Activated naive CD4-positive, alpha-beta T cell treated with anti-CD3 and anti-CD28 coated beads, Interleukin-2, amount 50 U/mL, for 24 hours (primary cell): ENCODE measurements at regions not wholly inside any gene's neighbourhood (a gene's known extent, or its start where the extent isn't known, plus 50 kb on each side); places are given as distances from the start of the nearest gene placed in this dataset.
"Not testable (repeated sequence)": the region's sequence is repeated elsewhere in the genome, so short reads cannot be mapped to it uniquely, and the experiment has no call there.

Experiments
- H3K27ac Mint-ChIP-seq: one replicate; pipeline ENCODE4 v1.8.0; 2021; ENCODE audit warnings: mild to moderate bottlenecking, mixed read lengths
- H3K27me3 Mint-ChIP-seq: one replicate; pipeline ENCODE4 v1.8.0; 2021; ENCODE audit warnings: mixed read lengths
- H3K36me3 Mint-ChIP-seq: one replicate; pipeline ENCODE4 v1.8.0; 2021; ENCODE audit warnings: mixed read lengths
- H3K4me1 Mint-ChIP-seq: one replicate; pipeline ENCODE4 v1.8.0; 2021; ENCODE audit warnings: mixed read lengths
- H3K4me3 Mint-ChIP-seq: one replicate; pipeline ENCODE4 v1.8.0; 2021; ENCODE audit warnings: mild to moderate bottlenecking, mixed read lengths
- H3K9me3 Mint-ChIP-seq: one replicate; pipeline ENCODE4 v1.8.0; 2021; ENCODE audit warnings: mixed read lengths

DNA sequence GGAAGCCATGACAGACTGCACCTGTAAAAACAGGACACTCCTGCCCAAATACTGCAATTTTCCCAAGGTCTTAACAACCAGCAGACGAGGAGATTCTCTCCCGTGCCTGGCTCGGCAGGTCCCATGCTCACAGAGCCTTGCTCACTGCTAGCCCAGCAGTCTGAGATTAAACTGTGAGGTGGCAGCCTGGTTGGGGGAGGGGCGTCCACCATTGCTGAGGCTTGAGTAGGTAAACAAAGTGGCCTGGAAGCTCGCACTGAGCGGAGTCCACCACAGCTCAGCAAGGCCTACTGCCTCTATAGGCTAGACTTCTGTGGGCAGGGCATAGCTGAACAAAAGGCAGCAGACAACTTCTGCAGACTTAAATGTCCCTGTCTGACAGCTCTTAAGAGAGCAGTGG lies 80.3 kb downstream of the ANXA5 start:
- not testable (repeated sequence) for H3K27me3 Mint-ChIP-seq, H3K27ac Mint-ChIP-seq, H3K9me3 Mint-ChIP-seq, H3K36me3 Mint-ChIP-seq, H3K4me1 Mint-ChIP-seq, H3K4me3 Mint-ChIP-seq

DNA sequence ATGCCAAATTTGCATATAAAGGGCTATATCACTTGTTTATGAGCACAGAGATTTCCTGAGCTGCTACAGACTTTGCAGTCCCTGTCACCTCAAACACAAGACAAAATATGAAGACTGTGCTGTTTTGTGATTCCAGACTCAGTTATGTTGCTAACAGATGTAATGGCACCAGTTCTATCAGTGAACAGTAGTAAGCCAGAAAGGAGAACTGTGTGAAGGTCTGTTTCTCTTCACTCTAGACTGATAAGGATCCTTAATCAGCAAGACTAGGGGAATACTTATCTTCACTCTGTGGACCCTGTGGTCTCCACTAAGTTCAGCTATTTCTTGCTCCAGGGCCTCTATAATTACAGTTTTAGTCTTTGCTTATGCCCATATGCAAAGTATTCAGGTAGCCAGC lies 82.7 kb downstream of the ANXA5 start:
- H3K36me3 Mint-ChIP-seq: no peaks in the 10 kb centered on the region
- peaks cover 14% of the 10 kb centered on the region for H3K27me3 Mint-ChIP-seq

GRCh38 chr4:121599049-121599448 lies 97.7 kb downstream of the ANXA5 start:
- Mint-ChIP-seq H3K4me1 (no peaks in the 10 kb centered on the region), H3K4me3 (no peak overlapping the region), H3K9me3 (no peaks in the 10 kb centered on the region), H3K27ac (no peak overlapping the region), H3K27me3 (peaks cover 7% of the 10 kb centered on the region), H3K36me3 (no peaks in the 10 kb centered on the region)

More for the DNA sequence above, 82.7 kb downstream of the ANXA5 start:
- H3K9me3 Mint-ChIP-seq: no peaks in the 10 kb centered on the region
- no peak overlapping the region for H3K27ac Mint-ChIP-seq
- no peak overlapping the region for H3K4me3 Mint-ChIP-seq
- no peaks in the 10 kb centered on the region for H3K4me1 Mint-ChIP-seq

- Mint-ChIP-seq H3K4me1 (no peaks in the 10 kb centered on the region), H3K9me3 (no peaks in the 10 kb centered on the region), H3K36me3 (no peaks in the 10 kb centered on the region), H3K4me3 (no peak overlapping the region), H3K27me3 (peaks cover 8% of the 10 kb centered on the region), H3K27ac (no peak overlapping the region)
Measured at GRCh38 chr4:121597346-121597934, 99.3 kb downstream of the ANXA5 start.

- H3K4me1 Mint-ChIP-seq: no peaks in the 10 kb centered on the region
- H3K27me3 Mint-ChIP-seq: peaks cover 12% of the 10 kb centered on the region
- no peak overlapping the region for H3K27ac Mint-ChIP-seq
- no peak overlapping the region for H3K4me3 Mint-ChIP-seq
- H3K36me3 Mint-ChIP-seq: no peaks in the 10 kb centered on the region
- no peaks in the 10 kb centered on the region for H3K9me3 Mint-ChIP-seq
Measured at GRCh38 chr4:121594796-121595526, 101.8 kb downstream of the ANXA5 start.

- Mint-ChIP-seq H3K4me1 (no peaks in the 10 kb centered on the region), H3K27ac (no peak overlapping the region), H3K36me3 (no peaks in the 10 kb centered on the region), H3K27me3 (peaks cover 16% of the 10 kb centered on the region), H3K9me3 (no peaks in the 10 kb centered on the region), H3K4me3 (no peak overlapping the region)
Measured at GRCh38 chr4:121593760-121594159, 103.0 kb downstream of the ANXA5 start.

GRCh38 chr4:121592257-121592656 lies 104.5 kb downstream of the ANXA5 start:
- not testable (repeated sequence) for H3K4me3 Mint-ChIP-seq, H3K27ac Mint-ChIP-seq, H3K9me3 Mint-ChIP-seq, H3K36me3 Mint-ChIP-seq, H3K4me1 Mint-ChIP-seq
- H3K27me3 Mint-ChIP-seq: peaks cover 18% of the 10 kb centered on the region

GRCh38 chr4:121584836-121585235 lies 111.9 kb downstream of the ANXA5 start:
- H3K27ac Mint-ChIP-seq: no peak overlapping the region
- no peak overlapping the region for H3K4me3 Mint-ChIP-seq
- H3K27me3 Mint-ChIP-seq: peaks cover 18% of the 10 kb centered on the region
- no peaks in the 10 kb centered on the region for H3K36me3 Mint-ChIP-seq
- H3K4me1 Mint-ChIP-seq: no peaks in the 10 kb centered on the region
- no peaks in the 10 kb centered on the region for H3K9me3 Mint-ChIP-seq

GRCh38 chr4:121583396-121583795 lies 113.4 kb downstream of the ANXA5 start:
- H3K27ac Mint-ChIP-seq: no peak overlapping the region
- peaks cover 14% of the 10 kb centered on the region for H3K27me3 Mint-ChIP-seq
- no peaks in the 10 kb centered on the region for H3K4me1 Mint-ChIP-seq
- H3K4me3 Mint-ChIP-seq: no peak overlapping the region
- no peaks in the 10 kb centered on the region for H3K36me3 Mint-ChIP-seq
- no peaks in the 10 kb centered on the region for H3K9me3 Mint-ChIP-seq

GRCh38 chr4:121582296-121582695 lies 114.5 kb downstream of the ANXA5 start:
- no peak overlapping the region for H3K27ac Mint-ChIP-seq
- H3K9me3 Mint-ChIP-seq: no peaks in the 10 kb centered on the region
- H3K36me3 Mint-ChIP-seq: no peaks in the 10 kb centered on the region
- H3K27me3 Mint-ChIP-seq: peaks cover 12% of the 10 kb centered on the region
- no peaks in the 10 kb centered on the region for H3K4me1 Mint-ChIP-seq
- H3K4me3 Mint-ChIP-seq: no peak overlapping the region

DNA sequence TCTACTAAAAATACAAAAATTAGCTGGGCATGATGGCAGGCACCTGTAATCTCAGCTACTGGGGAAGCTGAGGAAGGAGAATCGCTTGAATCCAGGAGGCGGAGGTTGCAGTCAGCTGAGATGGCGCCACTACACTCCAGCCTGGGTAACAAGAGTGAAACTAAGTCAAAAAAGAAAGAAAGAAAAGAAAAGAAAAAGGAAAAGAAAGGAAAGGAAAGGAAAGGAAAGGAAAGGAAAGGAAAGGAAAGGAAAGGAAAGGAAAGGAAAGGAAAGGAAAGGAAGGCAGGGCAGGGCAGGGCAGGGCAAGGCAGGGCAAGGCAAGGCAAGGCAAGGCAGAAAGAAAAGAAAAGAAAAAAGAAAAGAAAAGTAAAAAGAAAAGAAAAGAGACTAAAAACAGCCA lies 121.4 kb downstream of the ANXA5 start:
- H3K4me1 Mint-ChIP-seq, H3K27ac Mint-ChIP-seq, H3K9me3 Mint-ChIP-seq, H3K4me3 Mint-ChIP-seq, H3K36me3 Mint-ChIP-seq, H3K27me3 Mint-ChIP-seq: not testable (repeated sequence)

DNA sequence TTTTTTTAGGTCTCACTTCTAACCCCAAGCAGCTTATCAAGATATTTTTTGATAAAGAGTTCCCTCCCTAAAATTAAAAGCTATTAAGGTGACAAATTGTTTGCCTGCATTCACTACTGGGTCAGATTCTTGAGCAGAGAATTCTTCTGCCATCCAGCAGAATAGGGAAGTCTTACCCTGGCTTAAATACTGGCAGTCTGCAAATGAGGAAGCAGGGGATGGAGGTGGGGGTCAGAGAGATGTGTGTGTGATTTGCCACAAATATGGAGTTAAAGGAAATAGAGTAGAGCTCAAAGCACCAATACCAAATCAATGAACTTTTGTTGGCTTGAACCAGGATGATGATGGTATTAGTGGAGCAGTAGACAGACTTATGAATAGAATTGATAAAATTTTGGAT lies 122.2 kb downstream of the ANXA5 start:
- H3K4me1 Mint-ChIP-seq: no peaks in the 10 kb centered on the region
- no peaks in the 10 kb centered on the region for H3K9me3 Mint-ChIP-seq
- H3K4me3 Mint-ChIP-seq: no peak overlapping the region
- no peak overlapping the region for H3K27ac Mint-ChIP-seq
- H3K27me3 Mint-ChIP-seq: peaks cover 8% of the 10 kb centered on the region
- no peaks in the 10 kb centered on the region for H3K36me3 Mint-ChIP-seq

GRCh38 chr4:121567748-121568147 lies 129.0 kb downstream of the ANXA5 start:
- H3K27me3 Mint-ChIP-seq: peaks cover 15% of the 10 kb centered on the region
- no peak overlapping the region for H3K27ac Mint-ChIP-seq
- H3K4me1 Mint-ChIP-seq: no peaks in the 10 kb centered on the region
- no peak overlapping the region for H3K4me3 Mint-ChIP-seq
- no peaks in the 10 kb centered on the region for H3K9me3 Mint-ChIP-seq
- no peaks in the 10 kb centered on the region for H3K36me3 Mint-ChIP-seq

GRCh38 chr4:121564840-121565375 lies 131.9 kb downstream of the ANXA5 start:
- no peak overlapping the region for H3K4me3 Mint-ChIP-seq
- H3K4me1 Mint-ChIP-seq: no peaks in the 10 kb centered on the region
- no peaks in the 10 kb centered on the region for H3K36me3 Mint-ChIP-seq
- H3K27ac Mint-ChIP-seq: no peak overlapping the region
- peaks cover 23% of the 10 kb centered on the region for H3K27me3 Mint-ChIP-seq
- no peaks in the 10 kb centered on the region for H3K9me3 Mint-ChIP-seq

DNA sequence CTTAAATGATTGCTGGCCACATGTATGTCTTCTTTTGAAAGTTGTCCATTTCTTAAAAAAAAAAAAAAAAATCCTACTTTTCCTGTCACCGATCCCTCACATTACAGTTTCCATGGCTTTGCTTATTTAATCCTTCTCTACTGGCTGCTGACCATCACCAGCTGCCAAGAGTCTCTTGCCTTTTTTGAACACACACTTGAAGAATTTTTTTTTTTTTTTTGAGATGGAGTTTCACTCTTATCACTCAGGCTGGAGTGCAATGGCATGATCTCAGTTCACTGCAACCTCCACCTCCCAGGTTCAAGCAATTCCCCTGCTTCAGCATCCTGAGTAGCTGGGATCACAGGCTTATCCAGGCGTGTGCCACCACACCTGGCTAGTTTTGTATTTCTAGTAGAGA lies 134.0 kb downstream of the ANXA5 start:
- no peaks in the 10 kb centered on the region for H3K36me3 Mint-ChIP-seq
- H3K4me3 Mint-ChIP-seq: no peak overlapping the region
- no peaks in the 10 kb centered on the region for H3K4me1 Mint-ChIP-seq
- H3K9me3 Mint-ChIP-seq: no peaks in the 10 kb centered on the region
- H3K27me3 Mint-ChIP-seq: peaks cover 23% of the 10 kb centered on the region
- peak overlapping the region; percentile 56 for H3K27ac Mint-ChIP-seq

DNA sequence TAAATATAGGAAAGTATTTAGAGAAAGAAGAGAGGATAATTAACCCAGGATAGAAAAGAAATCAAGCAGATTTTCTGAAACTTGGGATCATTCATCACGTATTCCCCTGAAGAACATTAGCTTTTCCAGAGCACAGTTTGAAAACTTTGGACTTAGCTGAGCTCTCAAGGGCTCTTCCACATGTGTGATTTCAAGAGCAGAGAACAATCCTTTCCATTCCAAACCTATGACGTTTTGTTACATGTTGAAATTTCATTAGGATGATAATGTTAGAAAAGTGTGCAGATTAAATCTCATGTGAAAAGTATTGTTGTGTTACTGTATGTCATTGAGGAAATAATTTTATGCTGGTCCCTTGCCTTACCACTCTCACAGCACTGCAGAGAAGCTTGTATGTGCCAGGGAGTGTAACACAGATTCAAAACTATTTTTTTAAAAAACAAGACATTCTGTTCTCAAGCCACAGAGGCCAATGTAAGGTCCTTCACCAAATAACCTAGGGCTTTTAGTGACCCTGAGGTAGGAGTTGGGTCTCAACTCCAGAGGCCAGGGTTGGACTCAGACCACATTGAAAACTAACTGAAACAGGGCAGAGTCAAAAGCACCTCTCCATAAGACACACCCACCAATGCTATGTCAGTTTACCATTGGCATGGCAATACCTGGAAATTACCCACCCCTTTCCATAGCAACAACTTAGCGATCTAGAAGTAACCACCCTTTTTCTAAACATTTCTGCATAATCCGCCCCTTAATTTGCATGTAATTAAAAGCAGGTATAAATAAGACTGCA lies 141.3 kb downstream of the ANXA5 start:
- no peak overlapping the region for H3K4me3 Mint-ChIP-seq
- H3K27me3 Mint-ChIP-seq: peaks cover 18% of the 10 kb centered on the region
- no peaks in the 10 kb centered on the region for H3K4me1 Mint-ChIP-seq
- H3K9me3 Mint-ChIP-seq: no peaks in the 10 kb centered on the region
- no peaks in the 10 kb centered on the region for H3K36me3 Mint-ChIP-seq
- no peak overlapping the region for H3K27ac Mint-ChIP-seq
